HepG2 (cell line): ENCODE measurements at regions not wholly inside any gene's neighbourhood (a gene's known extent, or its start where the extent isn't known, plus 50 kb on each side); places are given as distances from the start of the nearest gene placed in this dataset.

Experiments used
- ATAC-seq: fragments of 200-7000 bp; cut with Tn5 transposase; 3 replicates; pipeline ENCODE4 v1.9.1; 2020; ENCODE audit warnings: mild to moderate bottlenecking, moderate library complexity
- BruUV-seq: library from RNA; stranded (reverse); fragments of 400-500 nt; replicated peaks from 2 replicates; lab custom pipeline; 2021; lab: Mats Ljungman, UMichigan
- CTCF ChIA-PET: fragments of 300-600 bp; formaldehyde crosslinking; extraction: SDS; loops from one replicate; lab custom pipeline; 2021; ENCODE audit warnings: low total read pairs, inconsistent platforms, low intra/inter-chr PET ratio; lab: Yijun Ruan, JAX
- POLR2A ChIA-PET: fragments of 350-600 bp; sonication (Branson Sonifier 250); formaldehyde crosslinking; loops from one replicate; lab custom pipeline; 2020; ENCODE audit warnings: antibody characterized with exemption, inconsistent platforms; lab: Yijun Ruan, JAX
- DNase-seq: peaks from one replicate; pipeline ENCODE4 v3.0.0-alpha.2; 2015; ENCODE audit warnings: low spot score
- FAIRE-seq: peaks from 3 replicates; lab custom pipeline; 2011; peaks lifted over from hg19 to GRCh38; lab: Jason Lieb, UNC
- H2AFZ ChIP-seq: one replicate; pipeline ENCODE4 v1.6.1; 2011; ENCODE audit warnings: low read length, inconsistent platforms
- H3K27ac ChIP-seq: fragments of 300-600 bp; 3 replicates; pipeline ENCODE4 v1.8.0; 2011; ENCODE audit warnings: mixed run types, mild to moderate bottlenecking, mixed read lengths, low read length, inconsistent platforms; ENCODE audit not compliant: insufficient read depth; ENCODE audit errors: extremely low read length
- H3K27me3 ChIP-seq, 2 experiments: fragments of 200-600 bp in 1 of 2; 2 replicates in 1 of 2; 3 replicates in 1 of 2; pipeline versions ENCODE4 v1.6.0 to v1.8.0; 2011; ENCODE audit warnings: low read length in 2 of 2, mild to moderate bottlenecking in 2 of 2, moderate library complexity in 2 of 2, inconsistent platforms in 1 of 2; ENCODE audit not compliant: insufficient read depth in 2 of 2, control insufficient read depth in 1 of 2
- H3K36me3 ChIP-seq, 2 experiments: fragments of 200-600 bp in 1 of 2; replicated peaks in 1 of 2; 2 replicates in 1 of 2; 3 replicates in 1 of 2; pipeline versions ENCODE4 v1.5.1 to v1.8.0; 2011; ENCODE audit warnings: low read length in 2 of 2, inconsistent platforms in 1 of 2; ENCODE audit not compliant: insufficient read depth in 2 of 2, control insufficient read depth in 1 of 2
- H3K4me1 ChIP-seq: 2 replicates; pipeline ENCODE4 v1.5.1; 2012; ENCODE audit warnings: low read length, inconsistent platforms; ENCODE audit not compliant: insufficient read depth
- H3K4me2 ChIP-seq: 2 replicates; pipeline ENCODE4 v1.6.0; 2011; ENCODE audit warnings: low read depth, low read length, inconsistent platforms
- H3K4me3 ChIP-seq, 3 experiments: fragments of 200-600 bp in 1 of 3; sonication (generic), shearing (Covaris generic) in 1 of 3; replicated peaks in 1 of 3; 2 replicates each; pipeline ENCODE4 v1.5.1; 2011 to 2016; ENCODE audit warnings: low read length in 3 of 3, inconsistent platforms in 2 of 3, low read depth in 2 of 3, mild to moderate bottlenecking in 2 of 3, control low read depth in 1 of 3, mixed read lengths in 1 of 3; ENCODE audit not compliant: insufficient read depth in 1 of 3
- H3K79me2 ChIP-seq: one replicate; pipeline ENCODE4 v1.6.1; 2011; ENCODE audit warnings: low read length, inconsistent platforms; ENCODE audit not compliant: insufficient read depth
- H3K9ac ChIP-seq: 2 replicates; pipeline ENCODE4 v1.6.0; 2011; ENCODE audit warnings: mild to moderate bottlenecking, low read depth, low read length, inconsistent platforms; ENCODE audit not compliant: insufficient read depth
- H3K9me3 ChIP-seq: 2 replicates; pipeline ENCODE4 v1.5.1; 2012; ENCODE audit warnings: mild to moderate bottlenecking, low read length
- H4K20me1 ChIP-seq: 2 replicates; pipeline ENCODE4 v1.6.0; 2011; ENCODE audit warnings: inconsistent platforms, mild to moderate bottlenecking, low read length, moderate library complexity; ENCODE audit not compliant: insufficient read depth
- BHLHE40 ChIP-seq: IDR thresholded peaks from 2 replicates; pipeline ENCODE4 v1.6.1; 2011; ENCODE audit warnings: low read length, improper control_type of control experiment
- DNMT1 ChIP-seq: sonication (generic); formaldehyde crosslinking; IDR thresholded peaks from 2 replicates; pipeline ENCODE4 v1.5.1; 2020; ENCODE audit warnings: mild to moderate bottlenecking, missing genetic modification reagents
- FOXC1 ChIP-seq: sonication (generic); formaldehyde crosslinking; IDR thresholded peaks from 2 replicates; pipeline ENCODE4 v1.8.0; 2022; ENCODE audit warnings: mild to moderate bottlenecking, missing genetic modification reagents, borderline replicate concordance
- GLI4 ChIP-seq: sonication (generic); formaldehyde crosslinking; IDR thresholded peaks from 2 replicates; pipeline ENCODE4 v1.5.1; 2020; ENCODE audit warnings: missing genetic modification reagents, mild to moderate bottlenecking, moderate library complexity, borderline replicate concordance
- HNF4A ChIP-seq: sonication (generic); formaldehyde crosslinking; IDR thresholded peaks from 2 replicates; pipeline ENCODE4 v1.4.0; 2020; ENCODE audit warnings: missing genetic modification reagents
- MEIS2 ChIP-seq: sonication (generic); formaldehyde crosslinking; IDR thresholded peaks from 2 replicates; pipeline ENCODE4 v1.9.0; 2021; ENCODE audit warnings: mild to moderate bottlenecking, missing genetic modification reagents
- RXRB ChIP-seq: IDR thresholded peaks from 2 replicates; pipeline ENCODE4 v1.6.1; 2016; ENCODE audit warnings: borderline replicate concordance, missing genetic modification reagents, missing compliant biosample characterization
- STAG1 ChIP-seq: sonication (generic); formaldehyde crosslinking; IDR thresholded peaks from 2 replicates; pipeline ENCODE4 v1.4.0; 2020; ENCODE audit warnings: missing genetic modification reagents
- ZBTB20 ChIP-seq: sonication (generic); formaldehyde crosslinking; IDR thresholded peaks from 2 replicates; pipeline ENCODE4 v1.8.1; 2023; ENCODE audit warnings: missing genetic modification reagents, low read depth, mild to moderate bottlenecking, borderline replicate concordance
- ZFP1 ChIP-seq: IDR thresholded peaks from 2 replicates; pipeline ENCODE4 v1.6.1; 2016
- ZFP36L1 ChIP-seq: sonication (generic); formaldehyde crosslinking; IDR thresholded peaks from 2 replicates; pipeline ENCODE4 v1.8.0; 2022; ENCODE audit warnings: mild to moderate bottlenecking, missing genetic modification reagents, moderate library complexity
- WGBS: methylation state at CpG from one replicate; pipeline ENCODE4 v1.1.6; 2017; ENCODE audit warnings: low lambda C conversion rate; 5-methylcytosine and 5-hydroxymethylcytosine counted together
- in situ Hi-C: cut with HindIII; loops from 2 replicates; pipeline ENCODE4 v1.10.0; 2017; ENCODE audit warnings: low pct_unique_long_range_greater_than_20kb; ENCODE audit not compliant: extremely low pct_ligation_motif_present
- intact Hi-C: fragments of 100-400 bp; cut with micrococcal nuclease; formaldehyde crosslinking; loops from one replicate; pipeline ENCODE4 v1.10.0; 2022; ENCODE audit not compliant: unreplicated experiment
- TF ChIP-seq, protein P1 (sequence below): sonication (generic); formaldehyde crosslinking; IDR thresholded peaks from 2 replicates; pipeline ENCODE4 v1.4.0; 2020; ENCODE audit warnings: missing genetic modification reagents
- TF ChIP-seq, protein P2 (sequence below): sonication (generic); formaldehyde crosslinking; IDR thresholded peaks from 2 replicates; pipeline ENCODE4 v1.8.1; 2023; ENCODE audit warnings: missing genetic modification reagents, mild to moderate bottlenecking, borderline replicate concordance
- TF ChIP-seq, protein P3 (sequence below): sonication (generic); formaldehyde crosslinking; IDR thresholded peaks from 2 replicates; pipeline ENCODE4 v1.4.0; 2020; ENCODE audit warnings: mild to moderate bottlenecking, low read depth, missing genetic modification reagents
- TF ChIP-seq, protein P4 (sequence below): sonication (generic); formaldehyde crosslinking; IDR thresholded peaks from 2 replicates; pipeline ENCODE4 v1.4.0; 2020; ENCODE audit warnings: missing genetic modification reagents, borderline replicate concordance
- TF ChIP-seq, protein P5 (sequence below): sonication (generic); formaldehyde crosslinking; IDR thresholded peaks from 2 replicates; pipeline ENCODE4 v1.4.0; 2020; ENCODE audit warnings: missing genetic modification reagents

DNA sequence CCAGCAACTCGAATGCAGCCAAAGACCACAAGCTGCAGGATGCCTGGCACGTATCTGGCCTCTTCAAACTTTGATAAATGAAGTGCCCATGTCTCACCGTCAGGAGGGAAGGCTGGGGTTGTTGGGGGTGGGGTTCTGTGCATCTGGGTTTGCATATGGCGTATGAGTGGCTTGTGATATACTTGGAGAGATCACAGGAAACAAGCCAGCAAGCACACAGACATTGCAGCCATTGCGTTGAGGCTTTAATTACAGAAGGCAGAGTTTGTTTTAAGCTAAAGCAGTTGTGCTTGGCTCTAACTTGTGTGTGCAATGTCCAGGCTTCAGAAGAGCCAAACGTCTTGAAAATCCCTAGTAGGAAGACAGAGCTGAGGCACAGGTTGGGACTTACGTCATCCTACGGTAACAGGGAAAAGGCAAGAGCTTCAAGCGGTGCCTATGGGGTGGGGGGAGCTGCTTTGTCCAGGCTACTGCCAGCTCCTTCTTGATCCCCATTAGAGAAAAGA is 109.2 kb downstream of the ASB7 start:
- Histone ChIP-seq H2AFZ (no peak overlapping the region), H3K9me3 (no peaks in the 10 kb centered on the region), H3K9ac (no peak overlapping the region), H3K27me3 (peaks cover 0 to 47% of the 10 kb centered on the region in 2 experiments; a peak in 4 of 5 replicates), H3K27ac (no peak overlapping the region)
- DNase-seq (no peak), ATAC-seq (no peak)
- in situ Hi-C loops, result no loop called here
- POLR2A ChIA-PET, result no interaction called here
- no TSS peak for BruUV-seq
- WGBS, result 43% methylated on average over 7 of the region's 9 CpGs
- TF ChIP-seq, protein P1, sequence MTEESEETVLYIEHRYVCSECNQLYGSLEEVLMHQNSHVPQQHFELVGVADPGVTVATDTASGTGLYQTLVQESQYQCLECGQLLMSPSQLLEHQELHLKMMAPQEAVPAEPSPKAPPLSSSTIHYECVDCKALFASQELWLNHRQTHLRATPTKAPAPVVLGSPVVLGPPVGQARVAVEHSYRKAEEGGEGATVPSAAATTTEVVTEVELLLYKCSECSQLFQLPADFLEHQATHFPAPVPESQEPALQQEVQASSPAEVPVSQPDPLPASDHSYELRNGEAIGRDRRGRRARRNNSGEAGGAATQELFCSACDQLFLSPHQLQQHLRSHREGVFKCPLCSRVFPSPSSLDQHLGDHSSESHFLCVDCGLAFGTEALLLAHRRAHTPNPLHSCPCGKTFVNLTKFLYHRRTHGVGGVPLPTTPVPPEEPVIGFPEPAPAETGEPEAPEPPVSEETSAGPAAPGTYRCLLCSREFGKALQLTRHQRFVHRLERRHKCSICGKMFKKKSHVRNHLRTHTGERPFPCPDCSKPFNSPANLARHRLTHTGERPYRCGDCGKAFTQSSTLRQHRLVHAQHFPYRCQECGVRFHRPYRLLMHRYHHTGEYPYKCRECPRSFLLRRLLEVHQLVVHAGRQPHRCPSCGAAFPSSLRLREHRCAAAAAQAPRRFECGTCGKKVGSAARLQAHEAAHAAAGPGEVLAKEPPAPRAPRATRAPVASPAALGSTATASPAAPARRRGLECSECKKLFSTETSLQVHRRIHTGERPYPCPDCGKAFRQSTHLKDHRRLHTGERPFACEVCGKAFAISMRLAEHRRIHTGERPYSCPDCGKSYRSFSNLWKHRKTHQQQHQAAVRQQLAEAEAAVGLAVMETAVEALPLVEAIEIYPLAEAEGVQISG (CRISPR knock-in tag), result no peak
- TF ChIP-seq FOXC1 (CRISPR knock-in tag), result no peak
- TF ChIP-seq, protein P2, sequence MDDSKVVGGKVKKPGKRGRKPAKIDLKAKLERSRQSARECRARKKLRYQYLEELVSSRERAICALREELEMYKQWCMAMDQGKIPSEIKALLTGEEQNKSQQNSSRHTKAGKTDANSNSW (CRISPR knock-in tag), result no peak
- TF ChIP-seq MEIS2 (CRISPR knock-in tag), result no peak
- TF ChIP-seq, protein P3, sequence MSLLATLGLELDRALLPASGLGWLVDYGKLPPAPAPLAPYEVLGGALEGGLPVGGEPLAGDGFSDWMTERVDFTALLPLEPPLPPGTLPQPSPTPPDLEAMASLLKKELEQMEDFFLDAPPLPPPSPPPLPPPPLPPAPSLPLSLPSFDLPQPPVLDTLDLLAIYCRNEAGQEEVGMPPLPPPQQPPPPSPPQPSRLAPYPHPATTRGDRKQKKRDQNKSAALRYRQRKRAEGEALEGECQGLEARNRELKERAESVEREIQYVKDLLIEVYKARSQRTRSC (CRISPR knock-in tag), result no peak
- no peak for TF ChIP-seq GLI4
- TF ChIP-seq, protein P4, sequence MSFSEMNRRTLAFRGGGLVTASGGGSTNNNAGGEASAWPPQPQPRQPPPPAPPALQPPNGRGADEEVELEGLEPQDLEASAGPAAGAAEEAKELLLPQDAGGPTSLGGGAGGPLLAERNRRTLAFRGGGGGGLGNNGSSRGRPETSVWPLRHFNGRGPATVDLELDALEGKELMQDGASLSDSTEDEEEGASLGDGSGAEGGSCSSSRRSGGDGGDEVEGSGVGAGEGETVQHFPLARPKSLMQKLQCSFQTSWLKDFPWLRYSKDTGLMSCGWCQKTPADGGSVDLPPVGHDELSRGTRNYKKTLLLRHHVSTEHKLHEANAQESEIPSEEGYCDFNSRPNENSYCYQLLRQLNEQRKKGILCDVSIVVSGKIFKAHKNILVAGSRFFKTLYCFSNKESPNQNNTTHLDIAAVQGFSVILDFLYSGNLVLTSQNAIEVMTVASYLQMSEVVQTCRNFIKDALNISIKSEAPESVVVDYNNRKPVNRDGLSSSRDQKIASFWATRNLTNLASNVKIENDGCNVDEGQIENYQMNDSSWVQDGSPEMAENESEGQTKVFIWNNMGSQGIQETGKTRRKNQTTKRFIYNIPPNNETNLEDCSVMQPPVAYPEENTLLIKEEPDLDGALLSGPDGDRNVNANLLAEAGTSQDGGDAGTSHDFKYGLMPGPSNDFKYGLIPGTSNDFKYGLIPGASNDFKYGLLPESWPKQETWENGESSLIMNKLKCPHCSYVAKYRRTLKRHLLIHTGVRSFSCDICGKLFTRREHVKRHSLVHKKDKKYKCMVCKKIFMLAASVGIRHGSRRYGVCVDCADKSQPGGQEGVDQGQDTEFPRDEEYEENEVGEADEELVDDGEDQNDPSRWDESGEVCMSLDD, result no peak
- no peak for TF ChIP-seq ZFP36L1 (CRISPR knock-in tag)
- no peak for TF ChIP-seq RXRB (CRISPR knock-in tag)
- TF ChIP-seq DNMT1 (CRISPR knock-in tag), result no peak
- TF ChIP-seq, protein P5, sequence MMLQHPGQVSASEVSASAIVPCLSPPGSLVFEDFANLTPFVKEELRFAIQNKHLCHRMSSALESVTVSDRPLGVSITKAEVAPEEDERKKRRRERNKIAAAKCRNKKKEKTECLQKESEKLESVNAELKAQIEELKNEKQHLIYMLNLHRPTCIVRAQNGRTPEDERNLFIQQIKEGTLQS (CRISPR knock-in tag), result no peak
- TF ChIP-seq ZBTB20, result no peak
- TF ChIP-seq HNF4A (CRISPR knock-in tag), result no peak
- TF ChIP-seq BHLHE40, result no peak
- TF ChIP-seq STAG1, result no peak
- TF ChIP-seq ZFP1 (CRISPR knock-in tag), result no peak
- TF ChIP-seq, all 625 proteins: peak for 0
- intact Hi-C loops, result no loop called here
- Histone ChIP-seq H3K4me2 (no peak overlapping the region), H3K36me3 (no peaks in the 10 kb centered on the region), H3K79me2 (no peaks in the 10 kb centered on the region), H4K20me1 (peaks cover 24% of the 10 kb centered on the region), H3K4me1 (peaks cover 37% of the 10 kb centered on the region), H3K4me3 (no peak overlapping the region)
- no peak for FAIRE-seq
- CTCF ChIA-PET, result no interaction called here
